Posterior cingulate gyrus (tissue), 11 donors: ENCODE measurements at regions not wholly inside any gene's neighbourhood (a gene's known extent, or its start where the extent isn't known, plus 50 kb on each side); places are given as distances from the start of the nearest gene placed in this dataset.
A peak's percentile ranks its signal among the peaks of the same experiment; 100 is the strongest.
"Not testable (repeated sequence)": the region's sequence is repeated elsewhere in the genome, so short reads cannot be mapped to it uniquely, and the experiment has no call there.

Source experiments
- DNase-seq, 10 donors: peaks; one replicate each; pipeline versions ENCODE4 v3.0.0 to v3.0.0-alpha.2; 2020 to 2021; ENCODE audit warnings: mixed read lengths in 3 of 10
- intact Hi-C: fragments of 100-400 bp; cut with DNase I; formaldehyde crosslinking; loops from one replicate; pipeline ENCODE4 v1.15.1; 2023

DNA sequence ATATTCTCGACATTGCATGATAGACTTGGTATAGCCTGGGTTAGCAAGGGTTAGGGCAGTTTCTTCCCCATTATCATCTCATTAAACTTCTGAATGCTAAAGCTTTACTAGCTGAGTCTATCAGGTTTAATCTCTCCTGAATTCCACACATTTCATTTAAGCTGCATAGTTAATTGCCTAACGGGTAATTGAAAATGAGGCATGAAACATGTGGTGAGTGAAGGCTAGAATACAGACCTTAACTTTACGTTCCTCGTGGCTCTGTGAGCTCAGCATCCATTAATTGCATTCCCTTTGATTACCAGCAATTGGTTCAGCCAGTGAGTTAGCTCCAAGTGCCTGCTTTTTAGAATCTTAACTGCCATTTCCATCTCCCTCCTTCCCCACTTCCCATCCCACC is 126.5 kb upstream of the MEX3C start:
- intact Hi-C loops, result no loop called here
- DNase-seq, result no peak

DNA sequence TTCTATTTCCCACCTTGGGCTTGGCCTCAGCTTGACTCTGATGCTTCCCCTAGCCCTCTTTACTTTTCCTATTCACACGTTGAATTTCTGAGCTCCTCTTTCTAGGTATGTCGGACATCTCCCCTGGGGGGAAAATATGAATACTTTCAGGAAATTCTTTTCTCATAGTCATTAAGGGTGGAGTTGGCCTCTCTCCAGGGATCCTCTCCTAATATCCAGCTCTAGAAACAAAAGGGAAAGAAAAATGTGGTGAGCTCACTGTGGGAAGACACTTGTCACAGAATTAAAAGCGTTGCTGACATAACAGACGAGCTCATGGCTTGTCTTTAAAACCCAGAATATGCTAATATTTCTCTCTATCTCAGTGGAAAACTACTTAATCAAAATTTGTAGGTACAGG is 132.7 kb upstream of the MEX3C start:
- intact Hi-C loops, result no loop called here

DNA sequence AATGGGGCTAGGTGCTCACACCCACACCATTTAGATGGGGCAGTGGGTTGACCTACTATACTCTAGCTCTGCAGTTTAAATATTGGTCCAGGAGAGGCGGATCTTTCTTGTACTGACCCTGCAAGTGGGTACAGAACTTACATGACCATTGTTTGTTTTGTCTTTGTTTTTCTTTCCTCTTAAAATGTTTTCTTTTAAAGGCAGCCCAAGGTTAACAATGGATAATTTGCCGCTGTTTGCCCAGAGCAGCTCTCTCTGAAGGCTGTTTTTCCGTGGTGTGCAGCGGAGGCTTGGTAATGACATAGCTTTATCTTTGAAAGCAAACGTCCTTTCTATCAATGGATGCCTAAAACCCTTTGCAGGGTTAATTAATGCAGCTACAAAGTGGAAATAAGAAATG is 133.3 kb upstream of the MEX3C start:
- DNase-seq, result no peak
- intact Hi-C loops, result no loop called here

More for the DNA sequence above, 132.7 kb upstream of the MEX3C start:
- DNase-seq, result no peak

DNA sequence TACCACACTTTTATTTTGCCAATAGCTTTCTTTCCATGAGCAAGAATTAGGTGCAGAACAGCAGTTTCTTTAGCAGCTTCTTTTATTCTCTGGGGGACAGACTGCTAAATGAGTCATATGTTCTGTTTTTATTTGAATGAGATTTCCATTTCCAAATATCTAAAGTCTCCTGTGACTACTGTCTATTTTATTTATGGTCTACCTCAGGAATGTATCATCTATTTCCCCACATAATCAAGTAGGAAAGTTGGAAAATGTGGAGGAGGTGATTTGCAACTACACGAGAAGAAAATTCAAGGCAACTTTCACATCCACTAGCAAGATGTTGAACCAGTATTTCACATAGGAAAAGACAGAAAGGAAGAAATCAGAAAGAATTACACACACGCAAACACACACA is 139.9 kb upstream of the MEX3C start:
- intact Hi-C loops, result no loop called here
- DNase-seq, result no peak

DNA sequence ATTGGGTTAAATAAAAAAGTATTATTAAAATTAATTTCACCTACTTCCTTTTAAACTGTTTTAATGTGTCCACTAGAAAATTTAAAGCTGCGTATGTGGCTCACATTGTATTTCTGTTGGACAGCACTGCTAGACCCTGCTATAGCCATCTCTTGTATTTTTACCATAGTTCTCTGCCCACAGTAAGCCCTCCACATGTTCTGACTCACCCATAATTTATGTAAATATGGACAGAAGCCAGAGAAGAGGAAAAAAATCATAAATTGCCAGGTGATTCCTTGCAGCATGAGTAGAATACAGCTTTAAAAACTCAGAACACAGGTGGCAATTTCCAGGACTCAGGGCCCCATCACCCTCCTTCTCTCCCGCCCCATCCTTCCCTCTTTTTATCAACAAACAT is 142.4 kb upstream of the MEX3C start:
- intact Hi-C loops, result no loop called here
- DNase-seq, result no peak

DNA sequence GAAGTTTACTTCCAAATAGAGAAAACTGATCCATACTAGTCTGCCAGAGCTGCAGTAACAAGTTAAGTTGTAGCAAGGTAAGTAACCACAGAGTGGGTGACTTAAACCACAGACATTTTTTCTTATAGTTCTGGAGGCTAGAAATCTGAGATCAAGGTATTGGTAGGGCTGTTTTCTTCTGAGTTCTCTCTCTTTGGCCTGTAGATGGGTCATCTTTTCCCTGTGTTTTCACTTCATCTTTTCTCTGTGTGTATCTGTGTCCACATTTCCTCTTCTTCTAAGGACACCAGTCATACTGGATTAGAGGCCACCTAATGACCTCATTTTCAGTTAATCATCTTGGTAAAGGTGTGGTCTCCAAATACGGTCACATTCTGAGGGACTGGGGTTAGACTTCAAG is 142.9 kb upstream of the MEX3C start:
- DNase-seq, result no peak
- intact Hi-C loops, result no loop called here

DNA sequence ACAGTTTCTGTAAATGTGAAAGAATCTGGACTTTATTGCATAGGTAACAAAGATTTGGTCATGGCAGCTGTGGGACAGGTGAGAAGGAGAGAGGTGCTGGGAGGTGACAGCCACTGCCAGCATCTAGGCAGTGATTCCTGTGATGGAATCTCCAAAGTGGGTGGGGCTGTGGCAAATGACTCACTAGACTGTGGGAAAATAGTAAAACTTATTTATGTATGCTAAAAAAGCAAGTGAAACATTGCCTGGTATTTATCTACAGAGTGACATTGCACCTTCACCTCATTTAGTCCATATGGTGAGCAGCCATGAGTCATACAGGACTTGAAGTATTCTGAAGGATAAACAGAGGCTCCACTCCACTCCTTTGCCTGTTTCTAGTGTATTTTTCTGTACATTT is 145.3 kb upstream of the MEX3C start:
- intact Hi-C loops, result no loop called here
- no peak for DNase-seq

DNA sequence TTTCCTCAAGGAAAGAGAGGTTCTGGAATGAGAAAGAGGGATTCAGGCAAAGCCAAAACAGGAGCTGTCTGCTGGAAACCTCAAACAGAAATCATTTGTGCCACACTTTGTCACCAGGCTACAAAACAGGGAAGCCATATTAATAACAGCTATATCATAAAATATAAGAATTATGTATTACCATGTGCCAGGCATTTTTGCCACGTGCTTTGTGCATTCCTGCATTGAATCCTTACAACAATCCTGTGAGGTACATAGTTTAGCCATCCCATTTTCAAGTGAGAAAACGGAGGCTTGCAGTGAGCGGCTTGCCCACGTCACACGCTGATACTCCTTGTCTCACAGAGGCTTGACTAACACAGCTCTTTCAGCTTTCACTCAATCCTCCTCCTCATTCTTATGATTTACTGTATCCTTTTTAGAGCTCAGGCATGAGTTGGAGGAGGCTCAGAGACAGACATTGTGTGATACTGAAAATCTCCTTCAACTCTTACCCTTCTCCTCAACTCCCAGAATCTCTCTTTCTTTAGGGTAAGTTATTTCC is 148.4 kb upstream of the MEX3C start:
- no peak for DNase-seq

DNA sequence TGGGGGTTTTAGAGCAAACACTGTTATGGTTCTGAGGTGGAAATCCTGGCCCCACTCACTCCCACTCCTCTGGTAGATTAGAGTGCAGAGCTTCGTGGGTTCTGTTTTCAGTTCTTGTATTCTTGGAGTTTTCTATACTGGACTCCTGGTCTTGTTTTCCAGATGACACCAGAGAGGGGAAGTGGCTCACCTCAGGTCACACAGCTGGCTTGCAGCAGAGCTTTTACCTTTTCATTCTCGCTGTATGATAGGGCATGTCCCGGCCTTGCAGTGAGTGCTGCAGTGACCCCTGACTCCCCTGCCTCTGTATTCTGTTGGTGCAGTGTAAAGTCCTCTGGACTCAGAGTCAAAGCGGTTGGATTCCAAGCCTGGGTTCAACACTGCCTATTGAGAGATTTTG is 148.9 kb upstream of the MEX3C start:
- intact Hi-C loops, result no loop called here
- no peak for DNase-seq

More for the DNA sequence above, 148.4 kb upstream of the MEX3C start:
- intact Hi-C loops, result no loop called here

DNA sequence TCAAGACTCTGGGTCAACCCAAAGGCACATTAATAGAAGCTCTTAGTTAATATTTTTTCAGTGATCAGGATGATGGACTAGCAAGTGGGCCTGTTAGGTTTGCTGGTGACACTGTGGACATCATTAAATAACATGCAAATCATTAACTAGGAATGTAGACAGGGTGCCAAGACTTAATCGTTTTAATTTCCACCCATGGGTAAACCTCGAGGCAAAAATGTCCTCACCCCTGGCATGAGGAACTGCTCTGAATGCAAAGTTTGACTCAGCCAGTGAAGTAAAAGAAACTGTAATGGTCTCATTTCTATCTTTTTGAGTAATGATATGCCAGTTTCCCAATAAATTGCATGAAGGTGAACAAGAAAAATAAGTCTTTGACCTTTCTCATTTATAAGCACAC is 152.6 kb upstream of the MEX3C start:
- intact Hi-C loops, result no loop called here
- no peak for DNase-seq

DNA sequence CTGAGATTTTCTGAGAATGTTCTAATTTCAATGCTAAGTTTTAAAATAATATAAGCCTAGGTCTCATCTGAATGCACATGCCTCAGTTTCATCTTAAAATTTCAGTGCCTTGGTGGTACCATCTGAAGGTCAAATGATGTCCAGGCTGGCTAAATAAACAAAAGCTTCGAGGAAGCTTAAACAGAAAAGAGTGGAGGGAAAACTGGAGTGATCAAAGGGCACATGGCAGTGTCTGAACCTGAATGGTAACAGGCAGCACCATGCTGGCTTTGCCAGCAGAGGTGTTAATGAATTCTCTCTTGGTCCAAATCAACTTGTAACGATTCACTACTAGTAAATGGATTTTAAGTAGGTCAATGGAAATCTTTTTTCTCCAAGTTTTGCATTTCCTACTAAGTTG is 158.4 kb upstream of the MEX3C start:
- no peak for DNase-seq
- intact Hi-C loops, result no loop called here

DNA sequence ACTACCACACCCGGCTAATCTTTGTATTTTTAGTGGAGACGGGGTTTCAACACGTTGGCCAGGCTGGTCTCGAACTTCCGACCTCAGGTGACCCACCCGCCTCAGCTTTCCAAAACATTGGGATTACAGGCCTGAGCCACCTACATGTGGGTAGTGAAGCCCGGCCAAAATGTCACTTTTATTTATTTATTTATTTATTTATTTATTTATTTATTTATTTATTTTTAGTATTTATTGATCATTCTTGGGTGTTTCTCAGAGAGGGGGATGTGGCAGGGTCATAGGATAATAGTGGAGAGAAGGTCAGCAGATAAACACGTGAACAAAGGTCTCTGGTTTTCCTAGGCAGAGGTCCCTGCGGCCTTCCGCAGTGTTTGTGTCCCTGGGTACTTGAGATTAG is 162.8 kb upstream of the MEX3C start:
- DNase-seq, intact Hi-C loops: not testable (repeated sequence)

DNA sequence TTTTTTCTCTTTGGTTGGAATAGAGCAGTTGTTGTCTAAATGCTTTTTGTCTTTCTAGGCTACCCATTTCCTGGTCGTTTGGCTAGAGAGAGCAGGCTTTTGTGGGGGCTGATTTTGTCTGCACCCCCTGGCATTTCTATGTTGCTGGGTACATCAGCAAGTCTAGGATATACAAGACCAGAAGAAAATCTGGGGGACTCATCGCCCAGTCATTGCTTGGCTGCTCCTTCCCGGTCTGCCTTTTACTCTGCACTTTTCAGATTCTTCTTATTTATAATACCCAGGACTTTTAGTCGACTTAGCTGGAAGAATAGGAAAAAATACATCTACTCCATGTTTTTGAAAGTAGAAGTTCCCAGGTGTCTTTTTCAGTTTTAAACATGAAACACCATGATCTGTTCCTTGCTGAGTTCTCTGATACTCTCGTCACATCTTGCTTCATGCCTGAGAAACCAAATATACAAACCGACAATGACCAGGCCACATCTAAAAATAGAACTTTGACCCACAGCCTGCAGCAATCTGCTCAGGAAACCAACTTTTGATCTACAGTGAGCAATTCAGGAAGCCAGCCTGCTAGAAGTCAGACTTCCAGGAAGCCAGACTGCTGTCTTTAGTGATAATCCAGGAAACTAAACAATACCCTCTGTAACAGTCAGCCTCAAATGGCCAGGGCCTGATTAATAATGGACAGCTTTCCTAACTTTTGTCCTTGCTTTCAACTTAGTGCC is 163.8 kb upstream of the MEX3C start:
- intact Hi-C loops, result no loop called here
- DNase-seq, result no peak

DNA sequence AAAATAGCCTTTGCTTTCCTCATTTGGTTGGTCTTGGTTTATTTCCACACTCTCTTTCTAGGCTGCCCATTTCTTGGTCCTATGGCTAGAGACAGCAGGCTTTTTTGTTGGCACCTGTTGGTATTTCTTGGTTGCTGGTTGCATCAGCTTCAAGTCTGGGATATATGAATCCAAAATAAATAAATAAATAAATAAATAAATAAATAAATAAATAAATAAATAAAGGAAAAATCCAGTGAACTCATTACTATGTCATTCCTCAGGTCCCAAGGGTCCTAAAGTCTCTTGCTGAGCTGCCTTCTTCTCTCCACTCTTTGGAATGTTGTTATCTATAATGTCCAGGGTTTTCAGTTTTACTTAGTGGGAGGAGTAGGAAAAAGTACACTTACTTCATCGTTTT is 165.9 kb upstream of the MEX3C start:
- no peak for DNase-seq
- intact Hi-C loops, result no loop called here

DNA sequence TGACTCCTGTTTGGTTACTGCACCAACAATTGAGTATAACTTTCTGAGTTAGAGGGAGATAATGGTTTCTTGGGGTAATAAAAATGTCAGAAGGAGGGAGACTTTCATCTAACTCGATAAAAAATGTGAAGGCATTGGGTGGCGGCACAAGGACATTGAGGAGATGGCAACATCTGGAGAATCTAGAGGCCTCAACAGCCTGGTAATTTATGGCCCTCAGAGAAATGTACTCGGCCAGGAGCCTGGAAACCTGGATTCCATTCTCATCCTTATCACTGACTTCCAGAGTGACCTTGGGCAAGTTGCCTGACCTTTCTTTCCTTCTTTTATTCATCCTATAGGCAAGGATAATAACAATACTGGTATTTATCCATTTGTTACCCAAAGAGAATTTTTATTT is 173.5 kb upstream of the MEX3C start:
- intact Hi-C loops, result no loop called here
- no peak for DNase-seq

DNA sequence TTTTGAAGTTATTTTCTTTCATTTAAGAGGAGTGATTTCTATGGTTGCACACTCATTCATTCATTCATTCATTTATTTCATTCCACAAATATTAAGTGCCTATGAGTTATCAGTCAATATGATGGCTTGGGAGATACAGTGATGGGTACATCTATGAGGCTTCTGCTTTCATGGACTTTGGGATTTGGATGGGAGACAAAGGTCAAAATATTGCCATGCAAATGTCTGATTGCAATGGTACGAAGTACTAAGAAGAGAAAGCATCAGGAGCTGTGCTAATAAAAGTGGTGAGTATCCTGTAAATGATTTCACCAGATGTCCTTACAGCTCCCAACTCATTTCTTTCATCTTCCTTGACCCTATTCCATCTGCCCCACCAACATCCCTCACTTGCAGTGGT is 174.4 kb upstream of the MEX3C start:
- intact Hi-C loops, result no loop called here
- DNase-seq, result no peak

DNA sequence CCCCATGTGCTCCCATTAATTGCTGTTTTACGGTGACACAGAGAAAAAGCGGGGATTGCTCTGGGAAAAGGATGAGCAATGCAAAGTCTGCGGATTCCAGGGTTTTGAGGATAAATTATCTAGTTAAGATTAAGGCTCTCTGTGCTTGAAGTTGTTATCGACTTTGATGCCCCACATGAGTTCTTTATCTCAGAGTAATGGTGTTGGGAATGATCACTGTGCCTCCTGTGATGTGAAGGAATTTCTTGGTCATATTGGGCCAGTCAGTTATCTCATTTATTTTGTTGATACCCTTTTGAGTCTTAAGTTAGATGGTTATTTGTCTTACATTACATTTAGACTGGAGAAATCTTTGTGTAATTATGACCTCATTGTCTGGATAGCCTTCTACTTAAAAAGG is 184.6 kb upstream of the MEX3C start:
- intact Hi-C loops, result no loop called here
- DNase-seq, result no peak

DNA sequence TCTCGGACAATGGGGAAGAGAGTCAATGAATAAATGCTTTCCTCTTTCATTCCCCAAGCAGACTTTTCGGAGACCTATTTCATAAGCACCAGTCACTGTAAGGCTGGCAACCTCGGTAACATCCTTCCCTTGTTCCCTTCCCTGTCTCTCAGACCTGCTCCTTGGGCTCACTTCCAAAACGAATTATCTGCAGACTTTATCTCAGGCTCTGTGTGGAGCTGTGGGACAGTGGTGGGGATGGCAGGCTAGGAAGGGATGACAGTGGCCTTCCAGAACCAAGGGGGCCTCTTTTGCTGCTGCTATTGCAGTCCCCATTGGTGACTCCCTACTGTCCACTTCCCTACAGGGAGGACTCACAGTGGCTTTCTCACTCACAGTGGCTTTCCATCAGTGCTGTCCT is 185.6 kb upstream of the MEX3C start:
- intact Hi-C loops, result no loop called here
- no peak for DNase-seq

DNA sequence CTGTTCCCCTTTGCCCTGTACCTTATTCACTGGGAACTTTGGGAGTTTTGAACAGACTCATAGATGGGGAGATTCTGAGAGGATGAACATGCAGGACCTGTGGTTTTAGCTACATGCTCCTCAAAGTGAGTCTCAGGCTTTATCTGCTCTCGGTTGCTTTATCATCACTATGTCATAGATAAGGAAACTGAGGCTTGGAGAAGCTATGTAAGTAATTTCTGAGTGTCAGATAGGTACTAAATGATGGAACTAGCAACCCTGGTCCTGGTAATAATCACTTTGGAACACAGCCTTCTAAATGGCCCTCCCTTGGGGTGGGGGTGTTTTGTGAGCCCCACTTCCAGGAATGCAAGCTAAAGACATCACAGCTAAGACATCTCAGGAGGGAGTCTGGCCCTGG is 186.2 kb upstream of the MEX3C start:
- DNase-seq, result no peak
- intact Hi-C loops, result no loop called here

DNA sequence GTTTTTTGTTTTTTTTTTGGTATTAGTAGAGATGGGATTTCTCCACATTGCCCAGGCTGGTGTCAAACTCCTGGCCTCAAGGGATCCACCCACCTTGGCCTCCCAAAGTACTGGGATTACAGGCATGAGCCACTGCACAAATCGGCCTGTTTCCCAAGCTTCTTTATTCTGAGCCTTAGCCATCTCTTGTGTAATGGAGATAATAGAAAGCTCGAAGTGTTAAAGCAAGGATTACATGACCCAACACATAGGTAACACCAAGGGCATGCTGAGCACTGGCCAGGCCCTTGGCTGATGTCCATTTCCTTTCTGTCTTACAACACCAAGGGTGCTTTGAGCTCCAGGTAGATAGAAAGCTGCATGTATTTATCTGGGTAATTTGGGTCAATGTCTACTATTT is 187.8 kb upstream of the MEX3C start:
- no peak for DNase-seq
- intact Hi-C loops, result no loop called here

DNA sequence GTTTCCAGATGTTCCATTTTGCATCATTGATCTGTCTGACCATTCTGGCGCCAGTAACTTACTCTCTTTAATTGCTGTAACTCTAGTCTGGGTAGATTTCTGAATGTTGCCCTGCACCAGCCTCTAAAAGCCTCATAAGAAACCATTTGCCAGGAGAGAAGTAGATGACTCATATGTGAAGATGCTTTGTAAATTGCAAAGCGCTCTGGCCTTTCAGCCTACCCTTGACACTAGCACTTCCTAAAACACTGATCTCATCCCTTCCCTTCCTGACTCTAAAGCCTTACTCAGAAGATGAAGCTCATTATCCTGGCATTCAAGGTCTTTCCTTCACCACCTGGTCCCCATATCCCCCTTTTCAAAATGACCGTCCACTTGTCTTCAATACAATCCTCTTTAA is 193.2 kb upstream of the MEX3C start:
- DNase-seq, result no peak
- intact Hi-C loops, result loop anchor here (10.0 kb wide), 1 partner anchor 196 kb away; the partner anchor contains the start of gene MEX3C

DNA sequence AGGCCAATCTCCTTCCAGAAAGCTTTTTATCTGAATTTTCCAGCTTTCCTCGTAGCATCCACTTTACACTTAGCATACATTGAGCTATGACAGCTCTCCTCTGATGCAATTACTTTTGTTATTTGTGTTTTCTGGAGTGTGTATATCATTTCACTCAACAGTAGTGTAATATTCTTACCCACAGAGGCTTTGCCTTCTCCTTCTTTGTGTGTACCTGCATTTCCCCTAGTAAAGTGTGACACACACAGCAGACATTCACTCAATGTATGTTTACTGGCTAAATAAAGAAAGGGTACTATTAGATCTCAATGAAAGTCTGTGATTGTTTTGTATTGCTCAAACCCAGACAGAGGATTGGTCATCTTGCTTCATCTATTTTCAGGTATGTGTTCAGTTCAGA is 193.7 kb upstream of the MEX3C start:
- intact Hi-C loops, result loop anchor here (10.0 kb wide), 1 partner anchor 196 kb away; the partner anchor contains the start of gene MEX3C
- DNase-seq, result no peak

DNA sequence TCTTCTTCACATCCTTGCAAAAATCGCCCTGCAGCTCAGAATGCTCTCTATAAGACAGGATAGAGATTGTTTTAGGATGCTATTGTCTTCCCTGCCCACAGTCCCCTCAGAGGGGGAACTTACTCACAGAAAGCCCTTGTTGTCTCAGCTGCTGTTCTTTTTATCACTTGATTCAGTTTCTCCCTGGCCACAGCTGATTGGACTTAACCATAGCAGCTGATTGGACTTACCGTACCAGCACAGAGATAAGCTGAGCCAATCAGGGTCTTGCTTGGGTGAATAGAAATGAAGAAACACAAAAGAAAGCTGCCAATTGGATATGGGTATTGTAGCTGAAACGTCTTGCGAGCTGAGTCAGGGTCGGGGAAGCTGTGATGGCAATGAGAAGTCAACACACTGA is 194.2 kb upstream of the MEX3C start:
- peak in 2 of 10 donors; percentile 32 to 36 for DNase-seq
- intact Hi-C loops, result loop anchor here (10.0 kb wide), 1 partner anchor 197 kb away; the partner anchor contains the start of gene MEX3C
